ENCODE measurements at regions not wholly inside any gene's neighbourhood (a gene's known extent, or its start where the extent isn't known, plus 50 kb on each side); places are given as distances from the start of the nearest gene placed in this dataset.

DNA sequence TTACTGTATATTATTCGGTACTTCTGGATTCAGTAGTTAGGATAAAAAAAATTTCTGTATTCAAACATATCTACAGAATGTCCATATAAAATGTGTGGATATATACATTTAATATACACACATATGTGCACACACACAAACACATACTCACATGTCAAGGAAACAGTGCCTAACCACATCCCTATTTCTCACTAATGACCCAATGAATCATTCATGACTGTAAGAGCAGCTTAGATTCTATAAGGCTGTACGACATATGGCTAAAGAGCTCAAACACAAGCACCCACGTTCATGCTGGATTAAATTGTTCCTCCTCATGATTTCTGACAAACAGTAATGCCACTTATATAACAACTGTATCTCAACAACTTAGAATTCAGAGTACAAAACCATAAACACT, 457.3 kb downstream of the ADCYAP1 start:
- Mint-ChIP-seq H3K4me3 (no peak overlapping the region), H3K4me1 (no peaks in the 10 kb centered on the region), H3K27ac (no peak overlapping the region), H3K36me3 (no peaks in the 10 kb centered on the region), H3K9me3 (peaks cover 9% of the 10 kb centered on the region), H3K27me3 (ENCODE audit: low read depth) (no peaks in the 10 kb centered on the region)
- DNase-seq (ENCODE audit: low spot score) = no peak
- ChIA-PET CTCF (no interaction called here), POLR2A (no interaction called here)
- TF ChIP-seq, protein P1, sequence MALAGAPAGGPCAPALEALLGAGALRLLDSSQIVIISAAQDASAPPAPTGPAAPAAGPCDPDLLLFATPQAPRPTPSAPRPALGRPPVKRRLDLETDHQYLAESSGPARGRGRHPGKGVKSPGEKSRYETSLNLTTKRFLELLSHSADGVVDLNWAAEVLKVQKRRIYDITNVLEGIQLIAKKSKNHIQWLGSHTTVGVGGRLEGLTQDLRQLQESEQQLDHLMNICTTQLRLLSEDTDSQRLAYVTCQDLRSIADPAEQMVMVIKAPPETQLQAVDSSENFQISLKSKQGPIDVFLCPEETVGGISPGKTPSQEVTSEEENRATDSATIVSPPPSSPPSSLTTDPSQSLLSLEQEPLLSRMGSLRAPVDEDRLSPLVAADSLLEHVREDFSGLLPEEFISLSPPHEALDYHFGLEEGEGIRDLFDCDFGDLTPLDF (CRISPR knock-in tag; IDR thresholded peaks at IDR 0.05) = no peak
- TF ChIP-seq, protein P2, sequence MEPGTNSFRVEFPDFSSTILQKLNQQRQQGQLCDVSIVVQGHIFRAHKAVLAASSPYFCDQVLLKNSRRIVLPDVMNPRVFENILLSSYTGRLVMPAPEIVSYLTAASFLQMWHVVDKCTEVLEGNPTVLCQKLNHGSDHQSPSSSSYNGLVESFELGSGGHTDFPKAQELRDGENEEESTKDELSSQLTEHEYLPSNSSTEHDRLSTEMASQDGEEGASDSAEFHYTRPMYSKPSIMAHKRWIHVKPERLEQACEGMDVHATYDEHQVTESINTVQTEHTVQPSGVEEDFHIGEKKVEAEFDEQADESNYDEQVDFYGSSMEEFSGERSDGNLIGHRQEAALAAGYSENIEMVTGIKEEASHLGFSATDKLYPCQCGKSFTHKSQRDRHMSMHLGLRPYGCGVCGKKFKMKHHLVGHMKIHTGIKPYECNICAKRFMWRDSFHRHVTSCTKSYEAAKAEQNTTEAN (CRISPR knock-in tag; IDR thresholded peaks at IDR 0.05) = no peak
- TF ChIP-seq CBFB (CRISPR knock-in tag; IDR thresholded peaks at IDR 0.05; ENCODE audit: low read depth) (no peak), SMAD4 (CRISPR knock-in tag; IDR thresholded peaks at IDR 0.05) (no peak), ELF4 (CRISPR knock-in tag; IDR thresholded peaks at IDR 0.05; ENCODE audit: low read depth) (no peak), NR3C1 (CRISPR knock-in tag; conservative IDR thresholded peaks at IDR 0.05; ENCODE audit: low read depth) (no peak)
- TF ChIP-seq, protein P3, sequence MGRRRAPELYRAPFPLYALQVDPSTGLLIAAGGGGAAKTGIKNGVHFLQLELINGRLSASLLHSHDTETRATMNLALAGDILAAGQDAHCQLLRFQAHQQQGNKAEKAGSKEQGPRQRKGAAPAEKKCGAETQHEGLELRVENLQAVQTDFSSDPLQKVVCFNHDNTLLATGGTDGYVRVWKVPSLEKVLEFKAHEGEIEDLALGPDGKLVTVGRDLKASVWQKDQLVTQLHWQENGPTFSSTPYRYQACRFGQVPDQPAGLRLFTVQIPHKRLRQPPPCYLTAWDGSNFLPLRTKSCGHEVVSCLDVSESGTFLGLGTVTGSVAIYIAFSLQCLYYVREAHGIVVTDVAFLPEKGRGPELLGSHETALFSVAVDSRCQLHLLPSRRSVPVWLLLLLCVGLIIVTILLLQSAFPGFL (CRISPR knock-in tag; IDR thresholded peaks at IDR 0.05; ENCODE audit: borderline replicate concordance) = no peak
- TF ChIP-seq, protein P4, sequence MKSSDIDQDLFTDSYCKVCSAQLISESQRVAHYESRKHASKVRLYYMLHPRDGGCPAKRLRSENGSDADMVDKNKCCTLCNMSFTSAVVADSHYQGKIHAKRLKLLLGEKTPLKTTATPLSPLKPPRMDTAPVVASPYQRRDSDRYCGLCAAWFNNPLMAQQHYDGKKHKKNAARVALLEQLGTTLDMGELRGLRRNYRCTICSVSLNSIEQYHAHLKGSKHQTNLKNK (CRISPR knock-in tag; IDR thresholded peaks at IDR 0.05) = no peak
- no peak for ATAC-seq

DNA sequence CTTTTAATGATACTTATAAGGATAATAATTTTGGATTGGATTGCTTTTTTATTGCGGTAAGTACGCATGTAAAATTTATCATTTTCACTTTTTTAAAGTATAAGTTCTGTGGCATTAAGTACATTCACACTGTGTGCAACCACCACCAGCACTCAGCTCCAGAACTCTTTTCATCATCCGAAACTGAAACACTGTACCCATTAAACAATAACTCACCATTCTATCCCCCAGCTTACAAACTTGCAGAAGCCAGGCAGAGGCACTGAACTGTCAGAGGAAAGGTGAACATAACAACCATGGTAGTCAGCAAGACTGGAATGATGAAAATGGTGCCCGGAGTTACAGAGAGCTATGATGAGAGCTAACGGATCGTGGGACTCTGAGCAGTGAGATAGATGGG, 465.9 kb downstream of the ADCYAP1 start:
- H3K27me3 Mint-ChIP-seq (ENCODE audit: low read depth) = no peaks in the 10 kb centered on the region
- ATAC-seq = no peak
- H3K4me3 Mint-ChIP-seq = no peak overlapping the region
- no peak overlapping the region for H3K27ac Mint-ChIP-seq
- H3K9me3 Mint-ChIP-seq = peaks cover 8% of the 10 kb centered on the region; the same call in 1 of the 2 replicates
- H3K4me1 Mint-ChIP-seq = peaks cover 3% of the 10 kb centered on the region
- ChIA-PET POLR2A (no interaction called here), CTCF (interaction anchor here (0.6 kb wide), 1 partner anchor 140 kb away, joined by 3 read pairs; no protein-coding TSS in a partner anchor)
- peaks cover 3% of the 10 kb centered on the region; the same call in 1 of the 2 replicates for H3K36me3 Mint-ChIP-seq
- DNase-seq (ENCODE audit: low spot score) = no peak
- no peak for TF ChIP-seq CBFB (CRISPR knock-in tag; IDR thresholded peaks at IDR 0.05; ENCODE audit: low read depth)
- TF ChIP-seq, protein P5, sequence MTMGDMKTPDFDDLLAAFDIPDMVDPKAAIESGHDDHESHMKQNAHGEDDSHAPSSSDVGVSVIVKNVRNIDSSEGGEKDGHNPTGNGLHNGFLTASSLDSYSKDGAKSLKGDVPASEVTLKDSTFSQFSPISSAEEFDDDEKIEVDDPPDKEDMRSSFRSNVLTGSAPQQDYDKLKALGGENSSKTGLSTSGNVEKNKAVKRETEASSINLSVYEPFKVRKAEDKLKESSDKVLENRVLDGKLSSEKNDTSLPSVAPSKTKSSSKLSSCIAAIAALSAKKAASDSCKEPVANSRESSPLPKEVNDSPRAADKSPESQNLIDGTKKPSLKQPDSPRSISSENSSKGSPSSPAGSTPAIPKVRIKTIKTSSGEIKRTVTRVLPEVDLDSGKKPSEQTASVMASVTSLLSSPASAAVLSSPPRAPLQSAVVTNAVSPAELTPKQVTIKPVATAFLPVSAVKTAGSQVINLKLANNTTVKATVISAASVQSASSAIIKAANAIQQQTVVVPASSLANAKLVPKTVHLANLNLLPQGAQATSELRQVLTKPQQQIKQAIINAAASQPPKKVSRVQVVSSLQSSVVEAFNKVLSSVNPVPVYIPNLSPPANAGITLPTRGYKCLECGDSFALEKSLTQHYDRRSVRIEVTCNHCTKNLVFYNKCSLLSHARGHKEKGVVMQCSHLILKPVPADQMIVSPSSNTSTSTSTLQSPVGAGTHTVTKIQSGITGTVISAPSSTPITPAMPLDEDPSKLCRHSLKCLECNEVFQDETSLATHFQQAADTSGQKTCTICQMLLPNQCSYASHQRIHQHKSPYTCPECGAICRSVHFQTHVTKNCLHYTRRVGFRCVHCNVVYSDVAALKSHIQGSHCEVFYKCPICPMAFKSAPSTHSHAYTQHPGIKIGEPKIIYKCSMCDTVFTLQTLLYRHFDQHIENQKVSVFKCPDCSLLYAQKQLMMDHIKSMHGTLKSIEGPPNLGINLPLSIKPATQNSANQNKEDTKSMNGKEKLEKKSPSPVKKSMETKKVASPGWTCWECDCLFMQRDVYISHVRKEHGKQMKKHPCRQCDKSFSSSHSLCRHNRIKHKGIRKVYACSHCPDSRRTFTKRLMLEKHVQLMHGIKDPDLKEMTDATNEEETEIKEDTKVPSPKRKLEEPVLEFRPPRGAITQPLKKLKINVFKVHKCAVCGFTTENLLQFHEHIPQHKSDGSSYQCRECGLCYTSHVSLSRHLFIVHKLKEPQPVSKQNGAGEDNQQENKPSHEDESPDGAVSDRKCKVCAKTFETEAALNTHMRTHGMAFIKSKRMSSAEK (CRISPR knock-in tag; IDR thresholded peaks at IDR 0.05; ENCODE audit: borderline replicate concordance) = no peak
- TF ChIP-seq, protein P6, sequence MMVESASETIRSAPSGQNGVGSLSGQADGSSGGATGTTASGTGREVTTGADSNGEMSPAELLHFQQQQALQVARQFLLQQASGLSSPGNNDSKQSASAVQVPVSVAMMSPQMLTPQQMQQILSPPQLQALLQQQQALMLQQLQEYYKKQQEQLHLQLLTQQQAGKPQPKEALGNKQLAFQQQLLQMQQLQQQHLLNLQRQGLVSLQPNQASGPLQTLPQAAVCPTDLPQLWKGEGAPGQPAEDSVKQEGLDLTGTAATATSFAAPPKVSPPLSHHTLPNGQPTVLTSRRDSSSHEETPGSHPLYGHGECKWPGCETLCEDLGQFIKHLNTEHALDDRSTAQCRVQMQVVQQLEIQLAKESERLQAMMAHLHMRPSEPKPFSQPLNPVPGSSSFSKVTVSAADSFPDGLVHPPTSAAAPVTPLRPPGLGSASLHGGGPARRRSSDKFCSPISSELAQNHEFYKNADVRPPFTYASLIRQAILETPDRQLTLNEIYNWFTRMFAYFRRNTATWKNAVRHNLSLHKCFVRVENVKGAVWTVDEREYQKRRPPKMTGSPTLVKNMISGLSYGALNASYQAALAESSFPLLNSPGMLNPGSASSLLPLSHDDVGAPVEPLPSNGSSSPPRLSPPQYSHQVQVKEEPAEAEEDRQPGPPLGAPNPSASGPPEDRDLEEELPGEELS (CRISPR knock-in tag; IDR thresholded peaks at IDR 0.05) = no peak
- no peak for TF ChIP-seq IRF2 (CRISPR knock-in tag; IDR thresholded peaks at IDR 0.05; ENCODE audit: borderline replicate concordance, low read depth)
- no peak for TF ChIP-seq ZNF423 (CRISPR knock-in tag; IDR thresholded peaks at IDR 0.05)
- TF ChIP-seq FOXJ3 (CRISPR knock-in tag; IDR thresholded peaks at IDR 0.05; ENCODE audit: borderline replicate concordance) = no peak
- no peak for TF ChIP-seq JAZF1 (CRISPR knock-in tag; IDR thresholded peaks at IDR 0.05)
- no peak for TF ChIP-seq FOXP1 (CRISPR knock-in tag; IDR thresholded peaks at IDR 0.05; ENCODE audit: borderline replicate concordance)
- no peak for TF ChIP-seq ZNF396 (CRISPR knock-in tag; IDR thresholded peaks at IDR 0.05; ENCODE audit: borderline replicate concordance)
- no peak for TF ChIP-seq ZNF416 (CRISPR knock-in tag; IDR thresholded peaks at IDR 0.05)
- TF ChIP-seq ATF1 (CRISPR knock-in tag; IDR thresholded peaks at IDR 0.05) = no peak
- TF ChIP-seq, protein P7, sequence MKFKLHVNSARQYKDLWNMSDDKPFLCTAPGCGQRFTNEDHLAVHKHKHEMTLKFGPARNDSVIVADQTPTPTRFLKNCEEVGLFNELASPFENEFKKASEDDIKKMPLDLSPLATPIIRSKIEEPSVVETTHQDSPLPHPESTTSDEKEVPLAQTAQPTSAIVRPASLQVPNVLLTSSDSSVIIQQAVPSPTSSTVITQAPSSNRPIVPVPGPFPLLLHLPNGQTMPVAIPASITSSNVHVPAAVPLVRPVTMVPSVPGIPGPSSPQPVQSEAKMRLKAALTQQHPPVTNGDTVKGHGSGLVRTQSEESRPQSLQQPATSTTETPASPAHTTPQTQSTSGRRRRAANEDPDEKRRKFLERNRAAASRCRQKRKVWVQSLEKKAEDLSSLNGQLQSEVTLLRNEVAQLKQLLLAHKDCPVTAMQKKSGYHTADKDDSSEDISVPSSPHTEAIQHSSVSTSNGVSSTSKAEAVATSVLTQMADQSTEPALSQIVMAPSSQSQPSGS (CRISPR knock-in tag; IDR thresholded peaks at IDR 0.05; ENCODE audit: borderline replicate concordance, low read depth) = no peak
- TF ChIP-seq, protein P8, sequence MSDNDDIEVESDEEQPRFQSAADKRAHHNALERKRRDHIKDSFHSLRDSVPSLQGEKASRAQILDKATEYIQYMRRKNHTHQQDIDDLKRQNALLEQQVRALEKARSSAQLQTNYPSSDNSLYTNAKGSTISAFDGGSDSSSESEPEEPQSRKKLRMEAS (CRISPR knock-in tag; IDR thresholded peaks at IDR 0.05) = no peak
- TF ChIP-seq, protein P9, sequence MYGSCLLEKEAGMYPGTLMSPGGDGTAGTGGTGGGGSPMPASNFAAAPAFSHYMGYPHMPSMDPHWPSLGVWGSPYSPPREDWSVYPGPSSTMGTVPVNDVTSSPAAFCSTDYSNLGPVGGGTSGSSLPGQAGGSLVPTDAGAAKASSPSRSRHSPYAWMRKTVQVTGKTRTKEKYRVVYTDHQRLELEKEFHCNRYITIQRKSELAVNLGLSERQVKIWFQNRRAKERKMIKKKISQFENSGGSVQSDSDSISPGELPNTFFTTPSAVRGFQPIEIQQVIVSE (CRISPR knock-in tag; IDR thresholded peaks at IDR 0.05; ENCODE audit: borderline replicate concordance) = no peak

All from WTC11 (cell line).